NCI-H2227 (cell line): ENCODE measurements at regions not wholly inside any gene's neighbourhood (a gene's known extent, or its start where the extent isn't known, plus 50 kb on each side); places are given as distances from the start of the nearest gene placed in this dataset.
"Not testable (repeated sequence)": the region's sequence is repeated elsewhere in the genome, so short reads cannot be mapped to it uniquely, and the experiment has no call there.

Source experiments
- DNase-seq: peaks from one replicate; lab custom pipeline; 2025; ENCODE audit not compliant: unreplicated experiment; lab: John Stamatoyannopoulos, UW

- no peak for DNase-seq
These were observed 807.8 kb upstream of the ACVR2A start for GRCh38 chr2:147037048-147037447.

GRCh38 chr2:147033044-147033443 is 811.8 kb upstream of the ACVR2A start:
- no peak for DNase-seq

DNA sequence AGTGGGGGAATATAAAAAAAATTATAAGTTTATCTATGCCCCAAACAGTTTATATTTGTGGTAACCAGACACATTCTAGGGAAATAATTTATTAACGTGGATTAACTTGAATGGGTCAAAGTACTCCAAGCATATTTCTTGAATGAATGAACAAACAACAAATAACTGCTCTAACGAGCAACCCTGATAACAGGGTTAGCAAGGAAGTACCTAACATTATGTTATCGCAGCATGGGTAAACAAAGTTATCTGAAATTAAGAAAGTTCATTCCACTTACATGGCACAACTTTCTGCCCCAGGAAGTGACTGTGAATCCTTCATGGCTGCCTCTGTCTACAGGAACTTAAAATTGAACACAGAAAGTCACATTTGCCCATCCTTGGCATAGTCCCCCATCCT is 812.9 kb upstream of the ACVR2A start:
- DNase-seq = no peak

- DNase-seq = no peak
These were observed 813.7 kb upstream of the ACVR2A start for GRCh38 chr2:147030966-147031720.

DNA sequence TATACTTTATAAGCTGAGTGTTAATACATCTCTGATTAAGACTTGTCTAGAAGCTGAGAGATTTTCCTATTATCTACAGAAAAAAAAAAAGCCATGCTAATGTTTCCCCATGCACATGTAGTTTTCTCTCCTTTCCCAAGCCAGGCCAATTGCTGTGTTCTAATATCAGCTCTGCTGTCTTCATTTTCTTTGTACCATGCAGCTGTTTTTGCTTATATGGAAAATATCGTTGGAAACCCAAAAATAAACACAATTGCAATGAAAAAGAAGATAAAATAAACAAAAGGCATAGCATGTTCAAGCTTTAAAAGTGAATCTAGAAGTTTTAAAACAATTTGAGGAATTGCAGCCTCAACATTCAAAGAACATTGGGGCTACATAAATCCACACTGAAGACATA is 817.4 kb upstream of the ACVR2A start:
- no peak for DNase-seq

GRCh38 chr2:147026664-147027295 is 818.0 kb upstream of the ACVR2A start:
- DNase-seq = no peak

GRCh38 chr2:147025646-147026585 is 818.9 kb upstream of the ACVR2A start:
- no peak for DNase-seq

DNA sequence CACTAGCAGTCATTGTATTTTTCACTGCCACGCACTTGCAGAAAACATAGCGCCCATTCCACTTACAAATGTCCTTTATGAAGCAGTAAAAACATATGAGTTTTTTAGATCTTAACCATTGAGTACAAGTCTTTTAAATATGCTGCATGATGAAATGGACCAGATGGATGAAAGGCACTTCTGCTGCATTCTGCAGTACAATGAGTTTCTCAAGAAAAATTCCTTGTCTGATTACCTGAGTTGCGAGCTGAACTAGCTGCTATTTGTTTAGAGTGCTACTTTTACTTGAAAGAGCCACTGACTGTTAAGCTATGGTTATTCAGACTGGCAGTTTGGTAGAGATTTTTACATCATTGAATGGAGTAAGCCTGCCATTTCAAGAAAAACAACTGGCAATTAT is 825.5 kb upstream of the ACVR2A start:
- no peak for DNase-seq

- DNase-seq = no peak
These were observed 826.7 kb upstream of the ACVR2A start for GRCh38 chr2:147017951-147018645.

DNA sequence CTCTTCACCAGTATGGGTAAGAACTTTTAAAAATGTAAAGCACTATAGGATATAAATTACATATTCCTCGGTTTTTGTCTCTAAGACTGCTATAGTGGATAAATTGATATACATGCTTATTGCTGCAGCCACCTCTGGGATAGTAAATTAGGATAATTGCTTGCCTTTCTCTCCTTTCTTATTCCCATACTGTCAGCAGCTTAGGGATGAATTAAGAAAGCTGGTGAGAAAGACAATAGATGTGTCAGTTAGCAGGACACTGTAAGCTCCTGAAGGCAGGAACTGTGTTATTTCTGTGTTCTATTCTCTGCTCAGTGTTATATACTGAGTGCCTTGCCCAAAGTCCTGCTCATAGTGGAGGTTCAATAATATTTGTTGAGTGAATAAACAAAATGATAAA is 828.6 kb upstream of the ACVR2A start:
- DNase-seq = no peak

DNA sequence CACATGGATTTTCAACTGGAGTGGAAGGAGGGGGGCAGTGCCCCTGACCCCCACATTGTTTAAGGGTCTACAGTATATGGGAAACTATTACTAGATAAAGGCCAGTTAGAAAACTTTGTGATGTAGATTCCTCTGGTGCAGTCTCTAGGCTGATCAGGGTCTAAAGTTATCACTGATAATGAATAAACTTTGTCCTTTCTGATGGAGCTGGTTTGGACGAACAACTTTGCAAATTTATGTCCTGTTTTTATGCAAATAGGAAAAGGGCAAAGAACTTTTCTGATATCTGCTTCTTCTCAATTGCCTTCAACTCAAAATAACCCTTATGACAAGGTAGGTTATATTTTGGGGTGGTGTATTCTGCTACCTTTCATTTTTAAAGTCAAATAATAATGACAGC is 829.2 kb upstream of the ACVR2A start:
- no peak for DNase-seq

- DNase-seq = no peak
These were observed 831.0 kb upstream of the ACVR2A start for GRCh38 chr2:147013696-147014392.

DNA sequence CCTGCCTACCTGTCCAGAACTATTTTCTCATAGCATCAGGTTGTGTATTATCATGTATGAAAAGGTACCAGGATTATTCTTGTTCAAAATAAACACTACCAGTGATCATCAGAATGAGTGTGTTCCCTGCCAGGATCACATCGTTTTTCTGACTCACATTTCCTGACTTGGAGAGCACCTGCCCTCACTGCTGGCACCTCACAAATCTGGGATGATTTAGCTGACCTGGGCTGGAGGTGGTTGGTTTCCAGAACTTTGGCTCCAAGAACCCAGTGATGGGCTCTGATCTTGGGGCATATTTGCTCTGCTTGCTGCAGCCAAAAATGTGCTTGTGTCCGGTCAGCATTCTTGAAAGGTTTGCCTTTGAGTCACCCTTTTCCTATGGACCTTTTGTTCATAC is 836.3 kb upstream of the ACVR2A start:
- DNase-seq = no peak

- DNase-seq = no peak
These were observed 838.1 kb upstream of the ACVR2A start for GRCh38 chr2:147006736-147007141.

DNA sequence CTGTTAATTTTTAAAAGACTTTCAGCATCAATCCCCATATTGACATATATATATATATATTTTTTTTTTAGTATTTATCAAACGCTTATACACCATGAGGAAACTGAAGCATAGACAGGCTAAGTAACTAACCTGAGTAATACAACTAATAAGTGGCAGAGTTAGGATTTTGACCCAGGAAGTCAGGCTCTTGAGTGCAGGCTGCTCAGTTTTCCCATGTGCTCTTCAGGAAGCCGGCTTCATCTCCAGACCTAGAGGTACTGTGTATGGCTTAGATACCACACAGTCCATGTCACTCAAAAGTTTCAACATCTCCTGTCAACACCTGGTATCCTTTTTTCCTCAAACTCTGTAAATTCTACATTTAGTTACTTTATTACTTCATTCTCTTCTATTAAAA is 841.7 kb upstream of the ACVR2A start:
- no peak for DNase-seq

GRCh38 chr2:147002256-147002655 is 842.6 kb upstream of the ACVR2A start:
- no peak for DNase-seq

DNA sequence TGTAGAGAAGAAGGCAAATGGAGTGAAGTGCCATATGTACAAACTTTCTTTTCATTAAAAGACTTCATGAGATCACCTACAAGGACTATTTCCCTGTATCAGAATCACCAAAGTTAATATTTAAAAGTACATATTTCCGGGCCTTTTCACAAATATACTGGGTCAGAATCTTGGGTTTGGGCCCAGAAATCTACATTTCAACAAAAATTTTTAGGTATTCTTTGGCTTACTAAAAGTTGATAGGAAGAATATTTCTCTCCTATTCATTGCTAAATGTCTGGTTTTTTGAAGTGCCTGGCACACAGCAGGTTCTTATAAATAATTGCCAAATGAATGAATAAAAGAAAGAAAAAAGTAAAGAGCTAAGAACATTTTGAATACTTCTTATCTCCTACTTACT is 843.8 kb upstream of the ACVR2A start:
- DNase-seq = no peak

DNA sequence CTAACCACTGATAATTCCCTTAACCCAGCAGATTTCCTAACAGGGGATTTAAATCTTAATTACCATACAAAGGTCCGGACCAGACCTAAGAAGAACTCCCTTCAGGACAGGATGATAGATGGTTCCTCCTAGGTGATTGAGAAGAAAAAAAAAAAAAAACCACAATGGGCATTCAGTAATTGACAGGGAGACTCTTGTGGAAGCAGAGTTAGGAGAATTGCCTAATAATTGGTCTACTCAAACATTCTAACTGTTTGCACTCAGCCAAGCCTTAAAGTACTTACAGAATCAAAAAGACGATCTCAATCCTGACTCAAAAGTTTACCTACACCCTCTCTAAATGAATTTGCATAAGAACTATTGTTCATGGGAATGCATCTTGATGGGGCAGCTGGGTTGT is 844.7 kb upstream of the ACVR2A start:
- DNase-seq = not testable (repeated sequence)

- DNase-seq = no peak
These were observed 846.9 kb upstream of the ACVR2A start for GRCh38 chr2:146997945-146998344.

GRCh38 chr2:146997488-146997887 is 847.3 kb upstream of the ACVR2A start:
- no peak for DNase-seq

DNA sequence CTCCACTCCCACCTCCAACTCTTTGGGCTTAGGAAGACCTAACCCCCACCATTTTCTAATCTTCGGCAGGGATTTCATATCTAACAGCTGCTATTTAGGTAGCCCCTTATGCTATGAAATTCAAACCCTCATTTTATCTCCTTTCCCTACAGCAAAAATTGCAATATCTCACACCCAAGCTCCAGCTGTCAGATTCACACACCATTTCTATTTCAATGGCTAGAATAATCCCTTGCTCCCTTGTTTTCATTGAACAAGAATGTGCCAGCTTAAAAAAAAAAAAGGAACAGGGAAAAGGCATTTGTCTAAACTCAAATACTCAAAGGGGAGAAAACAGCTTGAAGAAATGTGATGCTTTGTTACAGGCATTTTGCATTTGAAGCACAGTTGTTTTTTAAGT is 850.6 kb upstream of the ACVR2A start:
- no peak for DNase-seq
